ENCODE measurements at regions not wholly inside any gene's neighbourhood (a gene's known extent, or its start where the extent isn't known, plus 50 kb on each side); places are given as distances from the start of the nearest gene placed in this dataset.
A peak's percentile ranks its signal among the peaks of the same experiment; 100 is the strongest.

GRCh38 chr1:10941891-10942541 is 70.4 kb upstream of the TARDBP start:
- TF ChIP-seq CTCF (IDR thresholded peaks at IDR 0.05) (peak; percentile 66 to 89 (median 80)), POLR2A (IDR thresholded peaks at IDR 0.05) (no peak)

Data from uterus (tissue), 2 donors.